HG03378 (cell line): ENCODE measurements at regions not wholly inside any gene's neighbourhood (a gene's known extent, or its start where the extent isn't known, plus 50 kb on each side); places are given as distances from the start of the nearest gene placed in this dataset.

Experiments
- ATAC-seq: cut with Tn5 transposase; IDR thresholded peaks from one replicate; pipeline ENCODE4 v1.9.1; 2021; ENCODE audit warnings: mild to moderate bottlenecking, moderate library complexity; ENCODE audit not compliant: unreplicated experiment

- ATAC-seq, result no peak
These were observed 103.8 kb upstream of the MME start for GRCh38 chr3:154976072-154976983.

GRCh38 chr3:154973851-154974250 lies 106.3 kb upstream of the MME start:
- no peak for ATAC-seq

- ATAC-seq, result no peak
These were observed 107.2 kb upstream of the MME start for GRCh38 chr3:154972951-154973350.

- ATAC-seq, result no peak
These were observed 108.3 kb upstream of the MME start for GRCh38 chr3:154971771-154972326.

- ATAC-seq, result no peak
These were observed 108.8 kb upstream of the MME start for GRCh38 chr3:154971341-154971740.

- no peak for ATAC-seq
These were observed 109.3 kb upstream of the MME start for GRCh38 chr3:154970797-154971196.

GRCh38 chr3:154969366-154969765 lies 110.8 kb upstream of the MME start:
- ATAC-seq, result no peak

GRCh38 chr3:154967090-154967489 lies 113.0 kb upstream of the MME start:
- ATAC-seq, result no peak

- no peak for ATAC-seq
These were observed 123.3 kb upstream of the MME start for GRCh38 chr3:154956815-154957214.

- no peak for ATAC-seq
These were observed 124.1 kb upstream of the MME start for GRCh38 chr3:154955907-154956533.

- ATAC-seq, result no peak
These were observed 125.4 kb upstream of the MME start for GRCh38 chr3:154954757-154955156.

GRCh38 chr3:154953538-154953937 lies 126.6 kb upstream of the MME start:
- no peak for ATAC-seq

GRCh38 chr3:154952553-154952952 lies 127.6 kb upstream of the MME start:
- no peak for ATAC-seq

- no peak for ATAC-seq
These were observed 136.1 kb upstream of the MME start for GRCh38 chr3:154943981-154944380.

- no peak for ATAC-seq
These were observed 137.3 kb upstream of the MME start for GRCh38 chr3:154942827-154943226.

- no peak for ATAC-seq
These were observed 143.9 kb upstream of the MME start for GRCh38 chr3:154936196-154936595.

- ATAC-seq, result no peak
These were observed 146.5 kb upstream of the MME start for GRCh38 chr3:154933581-154933980.

- no peak for ATAC-seq
These were observed 147.5 kb upstream of the MME start for GRCh38 chr3:154932633-154933032.

- ATAC-seq, result no peak
These were observed 148.6 kb upstream of the MME start for GRCh38 chr3:154931484-154931883.

- ATAC-seq, result no peak
These were observed 153.4 kb upstream of the MME start for GRCh38 chr3:154926721-154927120.

- ATAC-seq, result no peak
These were observed 158.8 kb upstream of the MME start for GRCh38 chr3:154921351-154921750.

- no peak for ATAC-seq
These were observed 160.9 kb upstream of the MME start for GRCh38 chr3:154919226-154919625.
